ES-I3 (cell line): ENCODE measurements at regions not wholly inside any gene's neighbourhood (a gene's known extent, or its start where the extent isn't known, plus 50 kb on each side); places are given as distances from the start of the nearest gene placed in this dataset.

Experiments used
- H3K36me3 ChIP-seq: 2 replicates; pipeline ENCODE4 v1.6.1; 2013; ENCODE audit warnings: mild to moderate bottlenecking, low read length, control low read depth, moderate library complexity; ENCODE audit not compliant: insufficient read depth
- H3K4me1 ChIP-seq: 2 replicates; pipeline ENCODE4 v1.6.1; 2013; ENCODE audit warnings: mild to moderate bottlenecking, control low read depth, low read length; ENCODE audit not compliant: insufficient read depth
- H3K9ac ChIP-seq: 2 replicates; pipeline ENCODE4 v1.6.1; 2013; ENCODE audit warnings: low read depth, mild to moderate bottlenecking, low read length, moderate library complexity
- H3K9me3 ChIP-seq: 2 replicates; pipeline ENCODE4 v1.6.1; 2013; ENCODE audit warnings: mild to moderate bottlenecking, low read length, moderate library complexity; ENCODE audit not compliant: control insufficient read depth, insufficient read depth

DNA sequence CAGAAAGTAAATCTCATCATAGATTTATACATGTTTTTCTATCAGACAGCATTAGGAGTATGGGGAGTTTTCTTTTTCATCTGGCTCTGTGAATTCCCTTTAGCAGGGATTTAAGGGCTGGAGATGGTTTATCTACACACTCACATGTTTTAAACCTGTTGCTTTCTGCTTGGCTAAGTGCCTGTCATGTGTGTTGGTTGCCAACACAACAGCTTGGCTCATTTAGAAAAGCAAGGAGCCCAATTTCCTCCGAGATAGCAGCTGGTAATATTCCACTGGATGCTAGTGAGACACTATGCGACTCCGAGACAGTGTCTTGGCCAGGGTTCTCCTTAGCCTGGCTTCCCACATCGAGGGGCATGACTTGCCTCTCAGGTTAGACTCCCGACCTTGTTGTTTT, 83.3 kb downstream of the KLF5 start:
- Histone ChIP-seq H3K9ac (no peak overlapping the region), H3K4me1 (peaks cover 23% of the 10 kb centered on the region), H3K9me3 (no peaks in the 10 kb centered on the region), H3K36me3 (no peaks in the 10 kb centered on the region)

- Histone ChIP-seq H3K4me1 (peaks cover 23% of the 10 kb centered on the region), H3K36me3 (no peaks in the 10 kb centered on the region), H3K9me3 (no peaks in the 10 kb centered on the region), H3K9ac (no peak overlapping the region)
These were observed 82.5 kb downstream of the KLF5 start for GRCh38 chr13:73141292-73141771.

DNA sequence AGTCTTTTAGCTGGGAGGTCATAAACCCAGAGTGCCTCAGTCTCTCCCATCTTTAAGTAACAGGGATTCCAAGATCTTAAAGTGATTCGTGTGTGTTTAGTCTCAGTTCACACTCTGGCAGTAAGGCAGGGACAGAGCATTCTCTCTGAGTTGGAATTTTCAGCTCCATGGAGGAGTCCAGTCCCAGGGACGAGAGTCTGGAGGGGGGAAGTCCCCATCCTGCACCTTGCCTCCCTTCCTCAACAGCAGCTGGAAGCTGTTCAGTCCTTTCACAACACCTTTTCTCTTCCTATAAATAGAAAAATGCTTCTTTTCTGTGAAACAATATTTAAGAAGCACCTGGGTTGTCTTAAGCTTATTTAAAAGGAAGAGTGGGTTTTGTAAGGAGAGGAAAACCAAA, 82.0 kb downstream of the KLF5 start:
- Histone ChIP-seq H3K9me3 (no peaks in the 10 kb centered on the region), H3K4me1 (peaks cover 23% of the 10 kb centered on the region), H3K36me3 (no peaks in the 10 kb centered on the region), H3K9ac (no peak overlapping the region; the same call in 1 of the 2 replicates)

GRCh38 chr13:73138638-73139491, 80.1 kb downstream of the KLF5 start:
- H3K36me3 ChIP-seq, result no peaks in the 10 kb centered on the region
- H3K9me3 ChIP-seq, result no peaks in the 10 kb centered on the region
- peaks cover 23% of the 10 kb centered on the region for H3K4me1 ChIP-seq
- H3K9ac ChIP-seq, result no peak overlapping the region

GRCh38 chr13:73138276-73138637, 79.5 kb downstream of the KLF5 start:
- no peak overlapping the region for H3K9ac ChIP-seq
- no peaks in the 10 kb centered on the region for H3K9me3 ChIP-seq
- H3K4me1 ChIP-seq, result peaks cover 23% of the 10 kb centered on the region
- H3K36me3 ChIP-seq, result no peaks in the 10 kb centered on the region

GRCh38 chr13:73136776-73137175, 78.0 kb downstream of the KLF5 start:
- H3K9ac ChIP-seq, result no peak overlapping the region
- H3K36me3 ChIP-seq, result no peaks in the 10 kb centered on the region
- H3K4me1 ChIP-seq, result peaks cover 23% of the 10 kb centered on the region
- no peaks in the 10 kb centered on the region for H3K9me3 ChIP-seq

- Histone ChIP-seq H3K9ac (no peak overlapping the region), H3K4me1 (peaks cover 3% of the 10 kb centered on the region; the same call in 1 of the 2 replicates), H3K9me3 (no peaks in the 10 kb centered on the region), H3K36me3 (no peaks in the 10 kb centered on the region)
These were observed 74.7 kb downstream of the KLF5 start for GRCh38 chr13:73133531-73133930.

- H3K4me1 ChIP-seq, result no peaks in the 10 kb centered on the region
- no peaks in the 10 kb centered on the region for H3K36me3 ChIP-seq
- H3K9ac ChIP-seq, result no peak overlapping the region
- H3K9me3 ChIP-seq, result no peaks in the 10 kb centered on the region
These were observed 72.4 kb downstream of the KLF5 start for GRCh38 chr13:73131247-73131646.

DNA sequence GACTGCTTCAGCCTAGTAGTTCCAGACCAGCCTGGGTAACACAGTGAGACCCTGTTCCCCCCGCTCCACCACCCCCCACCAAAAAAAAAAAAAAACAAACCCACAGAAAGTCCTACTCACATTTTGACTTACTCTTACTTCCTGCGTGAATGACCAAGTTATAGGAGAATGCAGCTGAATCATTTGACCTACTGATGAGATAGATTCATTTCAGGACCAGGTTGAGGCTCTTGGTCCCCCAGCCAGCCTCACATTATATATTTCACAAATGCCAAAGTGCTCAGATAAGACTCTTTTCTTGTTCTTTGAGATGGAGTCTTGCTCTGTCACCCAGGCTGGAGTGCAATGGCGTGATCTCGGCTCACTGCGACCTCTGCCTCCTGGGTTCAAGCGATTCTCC, 70.2 kb downstream of the KLF5 start:
- H3K4me1 ChIP-seq, result no peaks in the 10 kb centered on the region
- no peaks in the 10 kb centered on the region for H3K9me3 ChIP-seq
- H3K9ac ChIP-seq, result no peak overlapping the region
- H3K36me3 ChIP-seq, result no peaks in the 10 kb centered on the region
